Fibroblast of the aortic adventitia (primary cell): ENCODE measurements at regions not wholly inside any gene's neighbourhood (a gene's known extent, or its start where the extent isn't known, plus 50 kb on each side); places are given as distances from the start of the nearest gene placed in this dataset. TPM values are rescaled to one million over a fixed set of nuclear protein-coding genes. Genes with fewer than 3 reads are reported as not detected.

Source experiments
- DNase-seq: peaks from one replicate; pipeline ENCODE4 v3.0.0-alpha.2; 2010; ENCODE audit warnings: low read depth
- H3K4me3 ChIP-seq: 2 replicates; pipeline ENCODE4 v1.5.1; 2011; ENCODE audit warnings: low read depth, mild to moderate bottlenecking, control low read depth, low read length, moderate library complexity
- small RNA-seq: library from RNA; depleted of rRNA; stranded (forward); fragments of <200 nt; gene quantifications from one replicate; pipeline ENCODE3, GENCODE V24; 2012
- TF ChIP-seq, protein P1 (sequence below): IDR thresholded peaks from 2 replicates; pipeline ENCODE4 v1.5.1; 2011; ENCODE audit warnings: mild to moderate bottlenecking, low read length, control low read depth, inconsistent platforms; ENCODE audit not compliant: insufficient read depth

DNA sequence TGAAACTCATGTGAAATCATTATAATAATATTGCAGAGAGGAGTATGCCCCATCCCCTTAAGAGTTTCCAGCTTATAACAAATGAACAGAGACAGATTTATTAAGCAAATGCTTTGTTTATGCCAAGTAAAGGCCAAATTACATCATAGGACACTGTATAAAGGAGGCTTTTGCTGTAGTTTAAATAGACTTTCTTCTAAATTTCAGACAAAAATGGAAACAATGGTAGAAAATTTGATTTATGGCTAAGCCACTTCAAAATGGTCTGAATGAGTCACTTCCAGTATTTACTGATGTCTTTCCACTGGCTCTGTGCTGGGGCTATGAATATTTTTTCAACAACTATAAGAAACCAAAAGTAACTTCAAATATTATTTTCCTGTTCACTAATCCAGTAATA is 81.1 kb upstream of the ST6GALNAC5 start:
- no peak overlapping the region for H3K4me3 ChIP-seq
- TF ChIP-seq, protein P1, sequence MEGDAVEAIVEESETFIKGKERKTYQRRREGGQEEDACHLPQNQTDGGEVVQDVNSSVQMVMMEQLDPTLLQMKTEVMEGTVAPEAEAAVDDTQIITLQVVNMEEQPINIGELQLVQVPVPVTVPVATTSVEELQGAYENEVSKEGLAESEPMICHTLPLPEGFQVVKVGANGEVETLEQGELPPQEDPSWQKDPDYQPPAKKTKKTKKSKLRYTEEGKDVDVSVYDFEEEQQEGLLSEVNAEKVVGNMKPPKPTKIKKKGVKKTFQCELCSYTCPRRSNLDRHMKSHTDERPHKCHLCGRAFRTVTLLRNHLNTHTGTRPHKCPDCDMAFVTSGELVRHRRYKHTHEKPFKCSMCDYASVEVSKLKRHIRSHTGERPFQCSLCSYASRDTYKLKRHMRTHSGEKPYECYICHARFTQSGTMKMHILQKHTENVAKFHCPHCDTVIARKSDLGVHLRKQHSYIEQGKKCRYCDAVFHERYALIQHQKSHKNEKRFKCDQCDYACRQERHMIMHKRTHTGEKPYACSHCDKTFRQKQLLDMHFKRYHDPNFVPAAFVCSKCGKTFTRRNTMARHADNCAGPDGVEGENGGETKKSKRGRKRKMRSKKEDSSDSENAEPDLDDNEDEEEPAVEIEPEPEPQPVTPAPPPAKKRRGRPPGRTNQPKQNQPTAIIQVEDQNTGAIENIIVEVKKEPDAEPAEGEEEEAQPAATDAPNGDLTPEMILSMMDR = no peak
- peak; percentile 1 for DNase-seq

DNA sequence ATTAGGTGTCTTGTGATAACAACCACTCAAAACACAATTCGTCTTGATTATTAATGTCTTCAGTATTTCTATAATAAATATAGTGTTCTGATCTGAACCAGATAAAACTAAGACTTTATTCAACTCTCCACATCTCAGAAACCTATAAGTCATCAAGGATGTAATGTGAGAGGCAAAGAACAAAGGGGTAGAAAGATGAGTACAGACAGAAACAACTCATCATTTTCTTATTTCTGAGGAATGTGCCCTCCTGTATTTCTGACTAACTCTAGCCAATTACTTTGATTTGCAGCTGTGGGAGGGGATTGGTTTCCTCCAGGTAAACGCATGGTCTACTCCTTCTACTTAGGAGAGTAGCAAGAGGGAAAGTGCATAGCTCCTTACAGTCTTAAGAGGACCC is 73.7 kb upstream of the ST6GALNAC5 start:
- no peak overlapping the region for H3K4me3 ChIP-seq
- TF ChIP-seq, protein P1 = no peak
- no peak for DNase-seq

DNA sequence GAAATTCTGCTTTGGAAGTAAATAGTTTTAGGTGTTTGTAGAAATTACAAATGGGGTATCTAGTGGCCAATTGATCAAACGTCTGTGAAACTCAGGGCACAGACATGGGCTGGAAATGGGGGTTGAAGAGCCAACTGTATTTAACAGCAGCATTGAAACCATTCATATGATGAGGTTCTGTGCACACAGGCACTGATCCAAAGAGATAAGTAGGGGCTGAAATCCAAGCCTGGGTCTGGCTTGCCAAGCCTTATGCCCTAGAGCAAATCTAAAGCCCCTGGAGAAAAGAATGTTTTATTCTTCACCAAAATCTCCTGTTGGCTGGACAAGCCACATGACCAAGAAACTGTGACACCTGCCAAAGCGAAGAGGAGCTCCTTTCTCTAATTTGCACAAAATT is 67.6 kb upstream of the ST6GALNAC5 start:
- no peak for DNase-seq
- TF ChIP-seq, protein P1 = no peak
- H3K4me3 ChIP-seq = no peak overlapping the region

DNA sequence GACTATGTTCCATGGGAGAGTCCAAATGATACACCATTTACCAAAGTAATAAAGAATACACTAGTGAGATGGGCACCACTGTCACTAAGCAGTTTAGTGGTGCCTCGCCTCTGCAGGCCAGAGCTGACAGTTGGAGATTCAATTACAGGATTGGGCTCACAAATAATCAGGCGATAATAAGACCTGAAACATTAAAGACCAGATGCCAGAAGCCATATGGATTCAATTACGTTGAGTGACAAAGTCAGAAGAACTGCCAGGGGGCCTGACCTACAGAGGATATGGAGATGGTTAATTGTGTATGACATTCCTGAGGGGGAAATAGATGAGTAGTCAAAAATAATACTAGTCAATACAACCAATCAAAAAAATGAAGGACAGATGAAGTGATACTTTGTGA is 65.2 kb upstream of the ST6GALNAC5 start:
- no peak overlapping the region for H3K4me3 ChIP-seq
- TF ChIP-seq, protein P1 = no peak
- no peak for DNase-seq

DNA sequence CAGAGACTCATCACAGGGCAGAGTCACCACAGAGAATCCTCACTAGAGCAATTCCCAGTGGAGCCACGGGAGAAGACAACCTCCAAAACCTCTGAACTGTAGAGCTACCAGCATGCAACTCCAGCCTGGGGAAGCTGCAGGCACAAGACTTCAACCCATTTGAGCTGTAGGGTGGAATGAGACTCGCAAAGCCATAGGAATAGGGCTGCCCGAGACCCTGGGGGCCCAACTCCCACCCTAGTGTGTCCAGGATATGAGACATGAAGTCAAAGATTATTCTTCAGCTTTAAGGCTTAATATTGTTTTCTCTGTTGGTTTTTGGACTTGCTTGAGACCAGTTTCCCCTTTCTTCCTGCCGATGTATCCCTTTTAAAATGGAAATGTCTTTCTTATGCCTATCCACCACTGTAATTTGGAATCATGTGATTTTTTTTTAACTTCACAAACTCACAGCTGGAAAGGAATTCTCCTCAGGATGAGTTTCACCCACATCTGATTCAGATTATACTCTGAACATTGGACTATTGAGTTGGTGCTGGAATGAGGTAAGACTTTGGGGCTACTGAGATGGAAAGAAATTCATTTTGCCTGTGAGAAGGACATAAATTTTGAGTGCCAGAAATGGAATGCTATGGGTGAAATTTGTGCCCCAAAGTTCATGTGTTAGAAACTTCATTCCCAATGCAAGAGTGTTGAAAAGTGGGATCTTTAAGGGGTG is 59.6 kb upstream of the ST6GALNAC5 start:
- TF ChIP-seq, protein P1 = no peak
- no peak for DNase-seq

More for the DNA sequence above, 59.6 kb upstream of the ST6GALNAC5 start:
- no peak overlapping the region for H3K4me3 ChIP-seq

Small RNA genes in the stretch of these regions (small RNA-seq; reads per million reads assigned to genes)
- gene RNU6-161P = not detected
